ENCODE measurements at regions not wholly inside any gene's neighbourhood (a gene's known extent, or its start where the extent isn't known, plus 50 kb on each side); places are given as distances from the start of the nearest gene placed in this dataset.

DNA sequence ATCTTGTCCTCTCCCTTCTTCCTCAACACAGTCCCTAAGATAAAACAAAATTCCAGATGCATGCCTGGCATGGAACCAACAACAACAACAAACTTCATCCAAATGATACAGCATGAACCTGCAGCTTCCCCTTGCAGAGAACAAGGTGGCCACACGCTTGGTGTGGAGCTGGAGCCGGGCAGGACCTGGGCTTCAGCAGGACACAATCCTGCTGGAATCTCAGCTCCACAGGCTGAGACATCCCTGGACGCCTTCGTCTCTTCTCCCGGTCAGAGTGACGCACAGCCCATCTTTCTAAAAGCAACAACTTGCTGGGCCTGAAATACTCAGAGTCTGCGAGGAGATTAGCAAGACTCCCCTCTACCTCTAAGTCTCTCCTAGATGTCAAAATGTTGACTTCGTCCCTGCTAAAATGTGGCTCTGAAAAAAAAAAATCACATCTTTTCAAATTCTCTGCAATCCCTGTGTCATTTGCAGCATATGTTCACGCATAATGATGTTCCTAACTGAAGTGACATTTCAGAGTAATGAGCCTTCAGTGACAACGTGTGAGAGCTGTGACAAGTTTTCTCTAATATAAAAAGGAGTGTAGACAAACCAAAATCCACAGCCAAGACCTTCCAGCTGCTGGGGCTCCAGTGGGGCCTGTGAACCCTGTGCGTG lies 1232.3 kb downstream of the TBC1D22A start:
- no peak for ATAC-seq
- TF ChIP-seq TOX (CRISPR knock-in tag; IDR thresholded peaks at IDR 0.05; ENCODE audit: borderline replicate concordance) (no peak), ISL1 (CRISPR knock-in tag; IDR thresholded peaks at IDR 0.05) (no peak), SNAI2 (CRISPR knock-in tag; IDR thresholded peaks at IDR 0.05) (no peak), ARNTL (CRISPR knock-in tag; IDR thresholded peaks at IDR 0.05; ENCODE audit: borderline replicate concordance, low read depth) (no peak), ZNF565 (CRISPR knock-in tag; conservative IDR thresholded peaks at IDR 0.05; ENCODE audit: low read depth) (no peak), ZNF8 (CRISPR knock-in tag; IDR thresholded peaks at IDR 0.05) (no peak), CSDC2 (CRISPR knock-in tag; IDR thresholded peaks at IDR 0.05) (no peak), ESRRG (CRISPR knock-in tag; IDR thresholded peaks at IDR 0.05) (no peak), BACH2 (CRISPR knock-in tag; IDR thresholded peaks at IDR 0.05; ENCODE audit: borderline replicate concordance) (no peak), OSR1 (CRISPR knock-in tag; IDR thresholded peaks at IDR 0.05) (no peak), ZFP3 (CRISPR knock-in tag; IDR thresholded peaks at IDR 0.05) (no peak), PPARA (CRISPR knock-in tag; IDR thresholded peaks at IDR 0.05; ENCODE audit: borderline replicate concordance) (no peak), TCF4 (CRISPR knock-in tag; IDR thresholded peaks at IDR 0.05; ENCODE audit: borderline replicate concordance) (no peak), RARB (CRISPR knock-in tag; IDR thresholded peaks at IDR 0.05) (no peak), ZNF70 (CRISPR knock-in tag; IDR thresholded peaks at IDR 0.05) (no peak), ZC3H10 (CRISPR knock-in tag; IDR thresholded peaks at IDR 0.05) (no peak)
- TF ChIP-seq, protein P1, sequence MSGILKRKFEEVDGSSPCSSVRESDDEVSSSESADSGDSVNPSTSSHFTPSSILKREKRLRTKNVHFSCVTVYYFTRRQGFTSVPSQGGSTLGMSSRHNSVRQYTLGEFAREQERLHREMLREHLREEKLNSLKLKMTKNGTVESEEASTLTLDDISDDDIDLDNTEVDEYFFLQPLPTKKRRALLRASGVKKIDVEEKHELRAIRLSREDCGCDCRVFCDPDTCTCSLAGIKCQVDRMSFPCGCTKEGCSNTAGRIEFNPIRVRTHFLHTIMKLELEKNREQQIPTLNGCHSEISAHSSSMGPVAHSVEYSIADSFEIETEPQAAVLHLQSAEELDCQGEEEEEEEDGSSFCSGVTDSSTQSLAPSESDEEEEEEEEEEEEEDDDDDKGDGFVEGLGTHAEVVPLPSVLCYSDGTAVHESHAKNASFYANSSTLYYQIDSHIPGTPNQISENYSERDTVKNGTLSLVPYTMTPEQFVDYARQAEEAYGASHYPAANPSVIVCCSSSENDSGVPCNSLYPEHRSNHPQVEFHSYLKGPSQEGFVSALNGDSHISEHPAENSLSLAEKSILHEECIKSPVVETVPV (CRISPR knock-in tag; IDR thresholded peaks at IDR 0.05), result no peak
- TF ChIP-seq, protein P2, sequence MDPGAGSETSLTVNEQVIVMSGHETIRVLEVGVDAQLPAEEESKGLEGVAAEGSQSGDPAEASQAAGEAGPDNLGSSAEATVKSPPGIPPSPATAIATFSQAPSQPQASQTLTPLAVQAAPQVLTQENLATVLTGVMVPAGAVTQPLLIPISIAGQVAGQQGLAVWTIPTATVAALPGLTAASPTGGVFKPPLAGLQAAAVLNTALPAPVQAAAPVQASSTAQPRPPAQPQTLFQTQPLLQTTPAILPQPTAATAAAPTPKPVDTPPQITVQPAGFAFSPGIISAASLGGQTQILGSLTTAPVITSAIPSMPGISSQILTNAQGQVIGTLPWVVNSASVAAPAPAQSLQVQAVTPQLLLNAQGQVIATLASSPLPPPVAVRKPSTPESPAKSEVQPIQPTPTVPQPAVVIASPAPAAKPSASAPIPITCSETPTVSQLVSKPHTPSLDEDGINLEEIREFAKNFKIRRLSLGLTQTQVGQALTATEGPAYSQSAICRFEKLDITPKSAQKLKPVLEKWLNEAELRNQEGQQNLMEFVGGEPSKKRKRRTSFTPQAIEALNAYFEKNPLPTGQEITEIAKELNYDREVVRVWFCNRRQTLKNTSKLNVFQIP (CRISPR knock-in tag; IDR thresholded peaks at IDR 0.05; ENCODE audit: borderline replicate concordance, low read depth), result no peak

DNA sequence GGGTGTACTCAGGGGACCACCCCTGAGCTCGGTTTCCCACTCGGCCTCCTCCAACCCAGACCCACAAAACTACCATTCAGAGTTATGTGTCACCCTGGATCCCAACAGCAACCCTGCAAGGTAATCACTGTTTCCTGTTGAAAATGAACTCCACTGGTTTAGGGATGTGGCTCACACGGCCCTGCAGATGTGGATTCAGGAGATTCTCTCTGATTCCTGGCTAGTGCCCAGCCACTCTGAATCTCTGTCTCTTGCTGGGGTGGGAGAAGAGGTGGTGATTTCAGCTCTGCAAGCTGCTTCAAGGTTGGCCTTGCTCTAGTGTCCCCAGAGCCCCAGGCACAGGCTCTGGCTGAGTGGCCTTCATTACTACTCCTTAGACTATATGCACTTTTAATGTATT lies 1231.6 kb downstream of the TBC1D22A start:
- no peak for ATAC-seq
- TF ChIP-seq, protein P2 (CRISPR knock-in tag; IDR thresholded peaks at IDR 0.05; ENCODE audit: borderline replicate concordance, low read depth), result no peak
- TF ChIP-seq ARNTL (CRISPR knock-in tag; IDR thresholded peaks at IDR 0.05; ENCODE audit: borderline replicate concordance, low read depth) (no peak), ZFP30 (CRISPR knock-in tag; IDR thresholded peaks at IDR 0.05) (no peak), ZNF565 (CRISPR knock-in tag; conservative IDR thresholded peaks at IDR 0.05; ENCODE audit: low read depth) (no peak)

DNA sequence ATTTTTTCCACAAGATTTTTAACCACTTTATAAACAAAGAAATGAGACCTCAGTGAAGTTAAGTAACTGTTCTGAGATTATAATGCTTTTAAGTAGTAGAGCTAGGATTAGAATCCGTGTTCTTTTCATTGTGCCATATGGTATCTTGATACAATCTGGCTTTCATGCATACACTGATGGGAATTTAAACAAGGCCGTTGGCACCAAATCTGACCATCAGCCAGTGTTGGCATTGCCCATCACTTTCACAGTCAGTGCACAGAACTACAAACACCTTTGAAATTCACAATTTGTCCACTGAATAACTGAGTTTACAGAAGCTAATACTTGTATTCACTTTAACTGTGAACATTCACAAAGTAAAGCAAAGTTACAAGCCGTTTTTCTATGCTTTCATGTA lies 1228.0 kb downstream of the TBC1D22A start:
- no peak for ATAC-seq
- TF ChIP-seq ZFP3 (CRISPR knock-in tag; IDR thresholded peaks at IDR 0.05), result no peak
- TF ChIP-seq PPARA (CRISPR knock-in tag; IDR thresholded peaks at IDR 0.05; ENCODE audit: borderline replicate concordance), result no peak
- TF ChIP-seq, protein P2 (CRISPR knock-in tag; IDR thresholded peaks at IDR 0.05; ENCODE audit: borderline replicate concordance, low read depth), result no peak
- TF ChIP-seq TOX (CRISPR knock-in tag; IDR thresholded peaks at IDR 0.05; ENCODE audit: borderline replicate concordance), result no peak
- TF ChIP-seq ARNTL (CRISPR knock-in tag; IDR thresholded peaks at IDR 0.05; ENCODE audit: borderline replicate concordance, low read depth), result no peak

DNA sequence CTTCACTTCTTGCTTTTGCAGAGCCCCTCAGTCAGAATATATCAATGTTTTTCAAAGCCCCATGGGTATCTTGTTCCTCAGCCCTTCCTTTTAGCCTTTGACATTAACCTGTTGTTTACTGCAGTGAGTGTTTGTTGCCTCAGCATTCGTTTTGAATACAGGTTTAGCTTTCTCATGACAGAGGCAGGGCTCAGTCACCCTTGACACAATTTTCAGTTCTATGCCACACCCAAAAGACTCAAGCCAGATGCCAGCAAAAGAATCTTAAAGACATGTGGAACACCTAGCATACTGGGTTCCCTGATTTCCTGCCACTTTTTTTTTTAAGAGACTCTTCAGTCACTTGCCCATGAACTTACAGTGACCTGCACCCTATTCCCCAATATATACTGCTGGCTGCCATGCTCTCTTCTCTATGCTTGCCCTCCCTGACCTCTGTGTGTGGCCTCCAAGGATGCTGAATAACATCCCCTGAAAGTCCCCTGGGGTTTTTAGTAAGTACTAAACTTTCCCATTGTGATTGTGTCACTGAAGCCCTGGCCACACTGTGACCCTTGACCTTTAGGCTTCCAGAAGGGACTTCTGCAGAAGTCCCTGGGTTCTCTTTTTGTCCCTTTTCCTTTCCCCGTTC lies 1225.5 kb downstream of the TBC1D22A start:
- TF ChIP-seq OSR1 (CRISPR knock-in tag; IDR thresholded peaks at IDR 0.05), result no peak
- TF ChIP-seq TOX (CRISPR knock-in tag; IDR thresholded peaks at IDR 0.05; ENCODE audit: borderline replicate concordance), result no peak
- no peak for TF ChIP-seq BACH2 (CRISPR knock-in tag; IDR thresholded peaks at IDR 0.05; ENCODE audit: borderline replicate concordance)
- TF ChIP-seq ZC3H10 (CRISPR knock-in tag; IDR thresholded peaks at IDR 0.05), result no peak
- ATAC-seq, result no peak

Data from SK-N-SH treated with all-trans-retinoic acid at 6 μM for 48 hours (cell line).